Epithelial cell of esophagus (primary cell): ENCODE measurements at regions not wholly inside any gene's neighbourhood (a gene's known extent, or its start where the extent isn't known, plus 50 kb on each side); places are given as distances from the start of the nearest gene placed in this dataset.

Experiments used
- DNase-seq: peaks from one replicate; pipeline ENCODE4 v3.0.0; 2010; ENCODE audit warnings: low read depth
- H3K4me3 ChIP-seq: 2 replicates; pipeline ENCODE4 v1.5.1; 2011; ENCODE audit warnings: mild to moderate bottlenecking, low read length, control low read depth
- TF ChIP-seq, protein P1 (sequence below): IDR thresholded peaks from 2 replicates; pipeline ENCODE4 v1.5.1; 2011; ENCODE audit warnings: low read depth, mild to moderate bottlenecking, low read length, control low read depth, inconsistent platforms; ENCODE audit not compliant: insufficient read depth; ENCODE audit errors: missing control alignments

DNA sequence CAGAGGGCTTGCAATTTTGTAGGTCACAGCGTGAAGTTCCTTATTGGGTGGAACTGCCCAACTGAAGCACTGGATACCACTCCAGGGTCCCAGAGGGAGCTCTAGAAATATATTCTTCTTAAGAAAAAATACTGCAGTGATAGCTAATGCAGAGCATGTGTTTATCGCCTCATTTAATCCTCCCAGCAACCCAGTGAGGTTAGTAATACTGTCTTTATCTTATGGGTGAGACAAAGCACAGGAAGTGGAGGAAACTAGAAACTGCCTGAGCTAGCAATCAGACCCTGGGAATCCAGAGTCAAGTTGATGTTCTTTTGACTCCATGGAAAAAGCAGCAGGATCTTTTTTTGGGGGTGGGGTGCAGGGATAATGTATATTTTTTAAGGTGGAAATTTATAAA lies 153.3 kb downstream of the PJA2 start:
- DNase-seq: no peak
- H3K4me3 ChIP-seq: no peak overlapping the region
- TF ChIP-seq, protein P1, sequence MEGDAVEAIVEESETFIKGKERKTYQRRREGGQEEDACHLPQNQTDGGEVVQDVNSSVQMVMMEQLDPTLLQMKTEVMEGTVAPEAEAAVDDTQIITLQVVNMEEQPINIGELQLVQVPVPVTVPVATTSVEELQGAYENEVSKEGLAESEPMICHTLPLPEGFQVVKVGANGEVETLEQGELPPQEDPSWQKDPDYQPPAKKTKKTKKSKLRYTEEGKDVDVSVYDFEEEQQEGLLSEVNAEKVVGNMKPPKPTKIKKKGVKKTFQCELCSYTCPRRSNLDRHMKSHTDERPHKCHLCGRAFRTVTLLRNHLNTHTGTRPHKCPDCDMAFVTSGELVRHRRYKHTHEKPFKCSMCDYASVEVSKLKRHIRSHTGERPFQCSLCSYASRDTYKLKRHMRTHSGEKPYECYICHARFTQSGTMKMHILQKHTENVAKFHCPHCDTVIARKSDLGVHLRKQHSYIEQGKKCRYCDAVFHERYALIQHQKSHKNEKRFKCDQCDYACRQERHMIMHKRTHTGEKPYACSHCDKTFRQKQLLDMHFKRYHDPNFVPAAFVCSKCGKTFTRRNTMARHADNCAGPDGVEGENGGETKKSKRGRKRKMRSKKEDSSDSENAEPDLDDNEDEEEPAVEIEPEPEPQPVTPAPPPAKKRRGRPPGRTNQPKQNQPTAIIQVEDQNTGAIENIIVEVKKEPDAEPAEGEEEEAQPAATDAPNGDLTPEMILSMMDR: no peak

DNA sequence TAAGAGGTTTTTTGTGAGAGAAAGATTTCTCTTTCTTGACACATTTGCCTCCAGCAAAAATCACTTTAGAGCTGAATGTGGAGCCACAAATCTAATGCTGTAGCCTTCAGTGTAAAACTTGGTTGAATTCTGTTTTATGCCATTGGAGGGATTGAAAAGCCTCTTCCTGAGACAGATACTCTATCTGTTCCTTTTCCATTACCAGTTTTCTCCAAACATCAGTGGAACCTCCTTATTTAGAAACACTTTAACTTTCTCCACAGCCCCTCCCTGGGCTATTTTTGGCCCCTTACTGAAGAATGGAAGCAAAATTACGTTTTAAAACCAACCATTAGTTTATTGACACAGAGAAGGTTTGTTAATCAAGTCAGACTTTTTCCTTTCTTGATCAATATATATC lies 155.3 kb downstream of the PJA2 start:
- TF ChIP-seq, protein P1: no peak
- no peak for DNase-seq
- H3K4me3 ChIP-seq: no peak overlapping the region

DNA sequence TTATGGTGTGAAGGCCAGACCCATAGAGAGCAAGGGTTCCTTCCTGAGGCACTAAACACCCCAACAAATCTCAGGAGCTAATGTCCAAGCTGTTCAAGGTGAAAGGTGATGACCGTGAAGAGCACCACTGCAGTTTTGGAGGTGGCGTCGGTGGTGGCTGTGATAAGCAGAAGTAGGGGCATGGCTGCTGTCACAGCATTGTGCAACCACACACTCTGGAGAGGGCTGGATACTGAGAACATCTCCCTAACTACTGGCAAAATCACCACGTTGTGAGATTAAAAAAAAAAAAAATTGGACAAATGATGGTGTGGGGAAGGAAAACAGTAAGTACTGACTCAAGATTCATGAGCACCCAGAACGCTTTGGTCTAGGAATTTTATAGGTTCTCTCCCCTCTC lies 156.5 kb downstream of the PJA2 start:
- TF ChIP-seq, protein P1: no peak
- DNase-seq: no peak

DNA sequence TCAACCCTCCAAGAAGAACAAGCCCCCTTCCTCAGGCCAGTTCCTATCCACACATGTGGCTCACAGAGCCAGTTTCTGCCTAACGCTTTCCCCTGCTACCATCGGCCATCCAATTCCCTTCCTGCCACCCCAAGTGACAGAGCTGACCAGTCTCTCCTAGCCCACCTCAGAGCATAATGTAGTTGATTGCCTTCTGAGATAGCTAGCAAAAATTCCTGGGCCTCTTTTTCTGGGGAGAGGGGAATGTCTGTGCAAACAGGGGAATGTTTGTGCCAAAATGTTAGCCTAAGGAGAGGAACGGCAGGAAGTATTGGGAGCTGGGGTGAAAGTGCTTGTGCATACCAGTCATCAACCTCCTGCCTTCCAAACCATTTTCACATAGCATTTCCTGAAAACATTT lies 157.0 kb downstream of the PJA2 start:
- no peak overlapping the region for H3K4me3 ChIP-seq
- TF ChIP-seq, protein P1: no peak
- DNase-seq: no peak

More for the DNA sequence above, 156.5 kb downstream of the PJA2 start:
- no peak overlapping the region for H3K4me3 ChIP-seq

DNA sequence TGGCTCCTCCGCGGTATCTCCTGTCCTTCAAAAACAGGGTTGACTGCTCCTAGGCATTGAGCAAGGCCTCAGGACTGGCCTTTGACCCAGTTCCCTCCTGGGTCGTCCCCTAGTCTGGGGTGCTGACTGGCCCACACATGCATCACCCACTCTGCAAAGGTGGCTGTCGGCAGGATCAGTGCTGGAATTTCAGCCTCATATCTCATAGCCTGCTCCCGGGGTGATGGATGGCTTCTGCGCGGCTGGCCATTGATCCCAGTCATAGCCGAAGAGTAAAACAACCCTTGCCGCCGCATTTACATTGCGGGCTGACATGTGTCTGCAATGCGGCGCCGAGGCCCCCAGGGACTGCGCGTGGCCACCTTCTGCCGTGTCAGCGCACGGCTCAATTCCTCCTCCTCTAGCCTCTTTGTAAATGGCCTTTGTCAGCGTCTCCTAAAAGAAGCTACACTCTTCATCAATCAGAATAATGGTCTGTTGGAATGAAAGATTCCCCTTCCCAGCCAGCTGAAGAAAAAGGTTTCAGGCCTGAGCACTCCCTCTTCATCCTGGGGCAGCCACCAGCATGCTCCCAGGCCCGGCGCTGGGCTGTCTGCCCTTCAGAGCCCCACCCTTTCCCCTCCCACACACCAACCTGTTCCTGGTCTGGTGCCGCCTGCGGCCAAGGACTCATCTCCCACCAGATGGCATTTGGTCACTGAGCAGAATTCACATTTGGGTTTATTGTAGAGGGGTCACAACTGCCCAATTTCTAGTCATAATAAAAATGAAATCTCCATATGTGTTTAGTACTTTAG lies 159.0 kb downstream of the PJA2 start:
- no peak for DNase-seq
- TF ChIP-seq, protein P1: no peak

DNA sequence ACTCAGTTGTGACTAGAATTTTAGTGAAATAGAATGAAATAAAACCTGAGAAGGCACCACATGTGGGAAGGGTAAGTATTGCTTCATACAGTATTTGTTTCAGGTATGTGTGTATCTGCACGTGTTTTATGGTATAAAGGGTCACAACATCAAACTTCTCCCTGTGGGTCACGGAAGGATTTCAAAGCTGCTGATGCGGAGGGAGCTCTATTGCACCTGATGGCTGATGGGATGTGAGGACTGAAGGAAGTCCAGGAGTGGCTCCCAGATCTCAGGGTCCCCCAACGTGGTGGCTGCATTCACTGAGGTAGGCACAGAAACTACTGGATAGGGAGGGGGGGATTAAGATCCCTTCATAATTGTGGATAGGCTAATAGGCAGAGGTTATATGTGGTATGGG lies 159.7 kb downstream of the PJA2 start:
- no peak for DNase-seq
- H3K4me3 ChIP-seq: no peak overlapping the region
- TF ChIP-seq, protein P1: no peak

More for the DNA sequence above, 159.0 kb downstream of the PJA2 start:
- H3K4me3 ChIP-seq: no peak overlapping the region

DNA sequence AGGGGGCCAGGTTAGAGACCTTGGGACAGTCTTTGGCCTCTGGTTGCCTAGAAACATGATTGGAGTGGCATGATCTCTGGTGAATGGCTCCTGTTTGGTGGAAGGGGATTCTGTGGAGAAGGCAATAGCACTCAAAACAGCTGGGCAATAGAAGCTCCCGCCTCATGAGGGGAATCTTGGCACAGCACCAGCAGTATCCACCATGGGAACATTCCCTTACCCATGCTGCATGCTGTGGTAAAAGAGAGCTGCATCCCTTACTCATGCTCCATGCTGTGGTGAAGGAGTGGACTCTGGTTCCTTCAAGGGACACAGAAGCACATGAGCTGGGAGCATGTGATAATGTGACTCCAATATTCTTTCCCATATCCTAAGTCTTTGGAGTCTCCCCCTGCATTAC lies 160.6 kb downstream of the PJA2 start:
- no peak overlapping the region for H3K4me3 ChIP-seq
- DNase-seq: no peak
- TF ChIP-seq, protein P1: no peak
